PC-3 (cell line): ENCODE measurements at regions not wholly inside any gene's neighbourhood (a gene's known extent, or its start where the extent isn't known, plus 50 kb on each side); places are given as distances from the start of the nearest gene placed in this dataset.

Experiments
- ATAC-seq: fragments of 200-7000 bp; cut with Tn5 transposase; 2 replicates; pipeline ENCODE4 v1.9.1; 2020; ENCODE audit warnings: mild to moderate bottlenecking, moderate library complexity
- BruUV-seq: library from RNA; stranded (reverse); fragments of 400-500 nt; replicated peaks from 2 replicates; lab custom pipeline; 2021; lab: Mats Ljungman, UMichigan
- CTCF ChIA-PET: fragments of 300-600 bp; sonication (Branson Sonifier 250); formaldehyde crosslinking; loops from one replicate; lab custom pipeline; 2022; ENCODE audit warnings: antibody characterized with exemption; lab: Charles Lee
- POLR2A ChIA-PET: fragments of 300-600 bp; sonication (Branson Sonifier 250); formaldehyde crosslinking; loops from one replicate; lab custom pipeline; 2022; ENCODE audit warnings: antibody characterized with exemption; ENCODE audit not compliant: unreplicated experiment; lab: Charles Lee
- DNase-seq: peaks from one replicate; pipeline ENCODE4 v3.0.0-alpha.2; 2015
- H2AFZ ChIP-seq: fragments of 300-600 bp; sonication (generic); 2 replicates; pipeline ENCODE4 v1.6.0; 2016; ENCODE audit warnings: antibody characterized with exemption, low read length
- H3F3A ChIP-seq: fragments of 300-600 bp; sonication (generic); one replicate; pipeline ENCODE4 v1.6.0; 2017; ENCODE audit warnings: antibody characterized with exemption, low read length, control low read depth, mild to moderate bottlenecking; ENCODE audit not compliant: unreplicated experiment
- H3K27ac ChIP-seq: fragments of 300-600 bp; sonication (generic); 2 replicates; pipeline ENCODE4 v1.5.1; 2016; ENCODE audit warnings: mild to moderate bottlenecking, low read length
- H3K27me3 ChIP-seq: fragments of 300-600 bp; sonication (generic); 2 replicates; pipeline ENCODE4 v1.6.1; 2016; ENCODE audit warnings: low read length, mixed read lengths
- H3K36me3 ChIP-seq: fragments of 300-600 bp; sonication (generic); 2 replicates; pipeline ENCODE4 v1.6.1; 2016; ENCODE audit warnings: low read depth, mixed run types, low read length, mixed read lengths
- H3K4me1 ChIP-seq: fragments of 300-600 bp; sonication (generic); 2 replicates; pipeline ENCODE4 v1.5.1; 2016; ENCODE audit warnings: low read length; ENCODE audit not compliant: insufficient read depth
- H3K4me2 ChIP-seq: fragments of 300-600 bp; sonication (generic); 2 replicates; pipeline ENCODE4 v1.6.0; 2016; ENCODE audit warnings: low read length
- H3K4me3 ChIP-seq: fragments of 300-600 bp; sonication (generic); 2 replicates; pipeline ENCODE4 v1.5.1; 2016; ENCODE audit warnings: mild to moderate bottlenecking, low read length, mixed read lengths
- H3K79me2 ChIP-seq: fragments of 300-600 bp; sonication (generic); 2 replicates; pipeline ENCODE4 v1.6.1; 2017; ENCODE audit warnings: low read length, mixed read lengths
- H3K9ac ChIP-seq: fragments of 300-600 bp; sonication (generic); 2 replicates; pipeline ENCODE4 v1.6.0; 2016; ENCODE audit warnings: mild to moderate bottlenecking, low read length
- H3K9me2 ChIP-seq: fragments of 300-600 bp; sonication (generic); replicated peaks from 2 replicates; pipeline ENCODE4 v1.6.1; 2016; ENCODE audit warnings: mixed run types, low read length, mixed read lengths
- H3K9me3 ChIP-seq: fragments of 300-600 bp; sonication (generic); 2 replicates; pipeline ENCODE4 v1.6.1; 2016; ENCODE audit warnings: low read length, mixed read lengths
- H4K20me1 ChIP-seq: fragments of 300-600 bp; sonication (generic); 2 replicates; pipeline ENCODE4 v1.6.1; 2016; ENCODE audit warnings: low read length, mixed read lengths
- CTCF ChIP-seq: fragments of 300-600 bp; sonication (generic); conservative IDR thresholded peaks from 2 replicates; pipeline ENCODE4 v1.5.1; 2017; ENCODE audit warnings: antibody characterized with exemption, low read depth, mild to moderate bottlenecking, low read length
- EZH2 ChIP-seq: fragments of 300-600 bp; sonication (generic); IDR thresholded peaks from one replicate; pipeline ENCODE4 v1.6.1; 2017; ENCODE audit warnings: antibody characterized with exemption, mild to moderate bottlenecking, low read length; ENCODE audit not compliant: unreplicated experiment
- EZH2phosphoT487 ChIP-seq: fragments of 300-600 bp; sonication (generic); IDR thresholded peaks from 2 replicates; pipeline ENCODE4 v1.6.1; 2018; ENCODE audit warnings: mild to moderate bottlenecking, antibody characterized with exemption, low read length, borderline replicate concordance
- intact Hi-C: fragments of 100-400 bp; cut with micrococcal nuclease; formaldehyde crosslinking; loops from 2 replicates; pipeline ENCODE4 v1.9.0; 2023

DNA sequence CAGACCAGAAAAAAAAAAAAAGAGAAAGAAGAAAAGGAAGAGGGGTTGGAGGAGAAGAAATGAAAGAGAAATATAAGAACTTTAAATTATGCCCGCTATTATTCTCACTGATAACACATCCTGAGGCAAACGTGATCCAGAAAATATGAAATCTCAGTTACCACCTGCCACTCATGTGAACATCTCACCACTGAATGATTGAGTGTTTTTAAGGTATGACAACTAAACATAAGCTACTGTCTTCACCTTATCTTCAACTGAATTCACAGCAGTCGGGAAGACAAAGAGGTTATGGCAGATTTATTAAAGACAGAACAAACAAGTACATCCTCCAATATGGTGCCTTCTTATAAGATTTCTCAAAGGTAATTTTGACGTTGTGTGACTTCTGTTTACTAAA is 327.9 kb downstream of the TMEM161B start:
- DNase-seq (no peak), ATAC-seq (no peak)
- intact Hi-C loops = no loop called here
- no peaks in the 10 kb centered on the region for H4K20me1 ChIP-seq
- H3K27me3 ChIP-seq = no peaks in the 10 kb centered on the region
- no peaks in the 10 kb centered on the region for H3F3A ChIP-seq
- no peaks in the 10 kb centered on the region for H3K36me3 ChIP-seq
- H3K9ac ChIP-seq = no peak overlapping the region
- H3K9me3 ChIP-seq = no peaks in the 10 kb centered on the region
- TF ChIP-seq EZH2 = no peak
- CTCF ChIA-PET = no interaction called here
- H3K4me2 ChIP-seq = no peak overlapping the region
- H3K79me2 ChIP-seq = no peaks in the 10 kb centered on the region
- H3K27ac ChIP-seq = no peak overlapping the region
- H2AFZ ChIP-seq = no peak overlapping the region
- POLR2A ChIA-PET = no interaction called here
- no peak overlapping the region for H3K4me3 ChIP-seq
- no peaks in the 10 kb centered on the region for H3K4me1 ChIP-seq
- BruUV-seq = no TSS peak
- H3K9me2 ChIP-seq = no peaks in the 10 kb centered on the region

GRCh38 chr5:87936667-87937066 is 332.0 kb downstream of the TMEM161B start:
- H3F3A ChIP-seq = no peaks in the 10 kb centered on the region
- DNase-seq (no peak), ATAC-seq (no peak)
- no peak overlapping the region for H3K9ac ChIP-seq
- TF ChIP-seq CTCF (no peak), EZH2 (no peak), EZH2phosphoT487 (no peak)
- H3K9me2 ChIP-seq = no peaks in the 10 kb centered on the region
- intact Hi-C loops = no loop called here
- H3K9me3 ChIP-seq = no peaks in the 10 kb centered on the region
- H3K4me1 ChIP-seq = no peaks in the 10 kb centered on the region
- H3K27ac ChIP-seq = no peak overlapping the region
- no peaks in the 10 kb centered on the region for H3K79me2 ChIP-seq
- no peaks in the 10 kb centered on the region for H3K27me3 ChIP-seq
- no peaks in the 10 kb centered on the region for H3K36me3 ChIP-seq
- H3K4me2 ChIP-seq = no peak overlapping the region
- ChIA-PET CTCF (no interaction called here), POLR2A (no interaction called here)
- no TSS peak for BruUV-seq
- H3K4me3 ChIP-seq = no peak overlapping the region
- H4K20me1 ChIP-seq = no peaks in the 10 kb centered on the region
- H2AFZ ChIP-seq = no peak overlapping the region

- intact Hi-C loops = loop anchor here (1.0 kb wide), 1 partner anchor 143 kb away; no protein-coding TSS in a partner anchor
- ATAC-seq (peak; percentile 100), DNase-seq (peak; percentile 95)
- no peak overlapping the region for H3K9ac ChIP-seq
- no peaks in the 10 kb centered on the region for H4K20me1 ChIP-seq
- BruUV-seq = no TSS peak
- H3K27ac ChIP-seq = peak overlapping the region; percentile 48
- H3K4me3 ChIP-seq = peak overlapping the region; percentile 30; the same call in 1 of the 2 replicates
- ChIA-PET POLR2A (interaction anchor here (0.6 kb wide), 1 partner anchor 56 kb away, joined by 3 read pairs; no protein-coding TSS in a partner anchor), CTCF (interaction anchor here (0.6 to 1.6 kb wide), 6 partner anchors 14 to 472 kb away, joined by 3 to 7 read pairs (median 4); no protein-coding TSS in a partner anchor)
- peak overlapping the region; percentile 71 for H2AFZ ChIP-seq
- no peaks in the 10 kb centered on the region for H3K36me3 ChIP-seq
- 0 out of 2 replicates have a peak, but pooled peaks cover 4% of the 10 kb centered on the region for H3K9me2 ChIP-seq
- TF ChIP-seq CTCF (peak; percentile 42), EZH2phosphoT487 (no peak)
- H3K79me2 ChIP-seq = no peaks in the 10 kb centered on the region
- no peaks in the 10 kb centered on the region for H3K9me3 ChIP-seq
- peak overlapping the region; percentile 54 for H3K4me2 ChIP-seq
- peaks cover 15% of the 10 kb centered on the region for H3K4me1 ChIP-seq
- H3K27me3 ChIP-seq = no peaks in the 10 kb centered on the region
- no peaks in the 10 kb centered on the region for H3F3A ChIP-seq
These were observed 344.2 kb downstream of the TMEM161B start for GRCh38 chr5:87924436-87924835.
